ENCODE measurements at regions not wholly inside any gene's neighbourhood (a gene's known extent, or its start where the extent isn't known, plus 50 kb on each side); places are given as distances from the start of the nearest gene placed in this dataset. TPM values are rescaled to one million over a fixed set of nuclear protein-coding genes. Genes with fewer than 3 reads are reported as not detected.
"Not testable (repeated sequence)": the region's sequence is repeated elsewhere in the genome, so short reads cannot be mapped to it uniquely, and the experiment has no call there.

GRCh38 chr13:87537951-87538350, 133.2 kb upstream of the SLITRK5 start:
- no peak for DNase-seq (ENCODE audit: low spot score)

- DNase-seq (ENCODE audit: low spot score): no peak
Observed at GRCh38 chr13:87538366-87539052, 132.7 kb upstream of the SLITRK5 start.

- DNase-seq (ENCODE audit: low spot score): no peak
Observed at GRCh38 chr13:87553142-87553541, 118.0 kb upstream of the SLITRK5 start.

GRCh38 chr13:87554045-87554444, 117.1 kb upstream of the SLITRK5 start:
- no peak for DNase-seq (ENCODE audit: low spot score)

- no peak for DNase-seq (ENCODE audit: low spot score)
Observed at GRCh38 chr13:87557788-87558187, 113.4 kb upstream of the SLITRK5 start.

- not testable (repeated sequence) for DNase-seq (ENCODE audit: low spot score)
Observed at GRCh38 chr13:87561580-87561979, 109.6 kb upstream of the SLITRK5 start.

- DNase-seq (ENCODE audit: low spot score): no peak
Observed at GRCh38 chr13:87570669-87571068, 100.5 kb upstream of the SLITRK5 start.

- DNase-seq (ENCODE audit: low spot score): no peak
Observed at GRCh38 chr13:87582399-87582798, 88.8 kb upstream of the SLITRK5 start.

GRCh38 chr13:87590518-87590917, 80.7 kb upstream of the SLITRK5 start:
- DNase-seq (ENCODE audit: low spot score): no peak

- not testable (repeated sequence) for DNase-seq (ENCODE audit: low spot score)
Observed at GRCh38 chr13:87604437-87604836, 66.7 kb upstream of the SLITRK5 start.

- no peak for DNase-seq (ENCODE audit: low spot score)
Observed at GRCh38 chr13:87607266-87607665, 63.9 kb upstream of the SLITRK5 start.

GRCh38 chr13:87614276-87614675, 56.9 kb upstream of the SLITRK5 start:
- no peak for DNase-seq (ENCODE audit: low spot score)

Small RNA genes in the stretch of these regions (small RNA-seq; reads per million reads assigned to genes)
- gene UBBP5: not detected
